ENCODE measurements at regions not wholly inside any gene's neighbourhood (a gene's known extent, or its start where the extent isn't known, plus 50 kb on each side); places are given as distances from the start of the nearest gene placed in this dataset.

DNA sequence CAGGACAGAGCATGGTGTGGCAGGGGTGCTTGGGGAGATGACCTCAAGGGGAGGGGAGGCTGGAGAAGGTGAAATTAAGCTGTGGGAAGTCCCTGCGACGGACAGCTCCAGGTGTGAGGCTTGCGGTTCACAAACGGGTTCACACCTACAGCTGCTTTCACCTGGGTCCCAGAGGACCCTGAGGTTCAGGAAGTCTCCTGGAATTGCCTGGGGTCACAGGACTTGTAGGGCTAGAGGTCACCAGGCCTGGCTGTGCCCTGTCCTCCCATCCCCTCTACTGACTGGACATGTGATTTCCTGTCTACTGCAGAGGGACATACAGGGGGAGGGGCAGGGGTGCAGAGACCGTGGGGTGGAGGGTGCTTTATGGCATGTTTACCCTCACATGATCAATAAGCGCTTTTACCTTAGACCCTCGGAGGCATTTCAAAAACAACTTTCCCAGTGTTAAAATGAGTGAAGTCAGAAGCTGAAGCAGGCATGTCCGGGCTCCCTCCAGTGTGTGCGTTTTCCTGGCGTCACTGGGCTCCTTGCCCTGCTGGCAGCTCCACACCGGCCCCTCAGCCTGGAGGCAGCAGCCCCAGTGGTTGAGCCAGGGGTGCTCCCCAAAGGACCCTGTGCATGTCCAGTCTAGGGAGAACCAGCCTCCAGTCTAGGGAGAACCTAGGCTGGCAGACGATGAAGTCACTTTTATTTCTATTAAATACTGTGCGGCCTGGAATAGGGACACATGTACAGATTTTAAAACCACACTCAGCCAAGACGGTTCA lies 66.6 kb upstream of the IGFBP3 start:
- Mint-ChIP-seq H3K4me1 (peaks cover 3% of the 10 kb centered on the region), H3K27me3 (ENCODE audit: low read depth) (no peaks in the 10 kb centered on the region), H3K27ac (no peak overlapping the region), H3K9me3 (no peaks in the 10 kb centered on the region), H3K4me3 (no peak overlapping the region), H3K36me3 (ENCODE audit: low read depth) (no peaks in the 10 kb centered on the region)
- TF ChIP-seq, protein P1, sequence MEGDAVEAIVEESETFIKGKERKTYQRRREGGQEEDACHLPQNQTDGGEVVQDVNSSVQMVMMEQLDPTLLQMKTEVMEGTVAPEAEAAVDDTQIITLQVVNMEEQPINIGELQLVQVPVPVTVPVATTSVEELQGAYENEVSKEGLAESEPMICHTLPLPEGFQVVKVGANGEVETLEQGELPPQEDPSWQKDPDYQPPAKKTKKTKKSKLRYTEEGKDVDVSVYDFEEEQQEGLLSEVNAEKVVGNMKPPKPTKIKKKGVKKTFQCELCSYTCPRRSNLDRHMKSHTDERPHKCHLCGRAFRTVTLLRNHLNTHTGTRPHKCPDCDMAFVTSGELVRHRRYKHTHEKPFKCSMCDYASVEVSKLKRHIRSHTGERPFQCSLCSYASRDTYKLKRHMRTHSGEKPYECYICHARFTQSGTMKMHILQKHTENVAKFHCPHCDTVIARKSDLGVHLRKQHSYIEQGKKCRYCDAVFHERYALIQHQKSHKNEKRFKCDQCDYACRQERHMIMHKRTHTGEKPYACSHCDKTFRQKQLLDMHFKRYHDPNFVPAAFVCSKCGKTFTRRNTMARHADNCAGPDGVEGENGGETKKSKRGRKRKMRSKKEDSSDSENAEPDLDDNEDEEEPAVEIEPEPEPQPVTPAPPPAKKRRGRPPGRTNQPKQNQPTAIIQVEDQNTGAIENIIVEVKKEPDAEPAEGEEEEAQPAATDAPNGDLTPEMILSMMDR (IDR thresholded peaks at IDR 0.05; ENCODE audit: unreplicated experiment in 3 of 3), result no peak

DNA sequence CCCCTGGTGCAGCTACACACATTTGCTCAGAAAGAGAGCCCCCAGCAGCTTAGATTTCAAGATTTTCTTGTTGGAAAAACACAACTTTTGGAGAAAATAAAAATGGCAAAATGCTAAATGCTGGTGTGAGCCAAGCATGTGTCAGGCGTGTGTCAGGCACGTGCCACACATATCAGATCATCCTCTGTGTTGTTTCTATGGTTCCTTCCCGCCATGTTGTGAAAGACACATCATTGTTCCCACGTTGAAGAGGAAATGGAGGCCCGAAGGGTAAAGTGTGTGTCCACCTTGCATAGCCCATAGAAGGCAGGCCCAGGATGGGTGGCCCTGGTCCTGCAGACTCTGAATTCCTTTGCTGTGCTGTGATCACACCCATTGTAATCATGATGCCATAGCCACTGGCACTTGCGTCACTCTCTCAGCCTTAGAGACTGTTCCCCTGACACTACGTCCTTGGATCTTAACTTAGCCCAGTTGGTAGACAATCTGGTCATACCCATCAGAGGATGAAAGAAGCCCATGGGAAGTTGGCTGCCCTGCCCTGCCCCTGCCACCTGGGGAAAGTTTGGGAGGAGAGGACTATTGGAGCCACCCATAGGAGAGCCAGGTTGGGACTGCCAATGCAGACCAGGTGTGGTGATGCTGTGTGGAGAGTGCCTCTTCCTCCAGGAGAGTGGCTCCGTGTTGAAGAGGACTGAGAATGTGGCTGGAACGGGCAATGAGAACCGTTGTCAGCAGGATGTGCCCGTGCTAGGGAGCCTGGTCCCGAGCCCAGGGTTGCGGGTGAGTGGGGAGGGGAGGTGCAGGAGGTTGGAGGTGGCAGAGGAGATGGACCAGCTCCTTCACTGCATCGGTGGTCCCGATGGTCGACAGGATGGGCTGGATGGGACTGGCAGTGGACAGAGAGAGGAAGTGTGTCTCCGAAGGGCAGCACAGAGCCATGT lies 65.6 kb upstream of the IGFBP3 start:
- H3K4me3 Mint-ChIP-seq, result no peak overlapping the region
- no peak overlapping the region for H3K27ac Mint-ChIP-seq
- no peaks in the 10 kb centered on the region for H3K4me1 Mint-ChIP-seq
- H3K9me3 Mint-ChIP-seq, result peaks cover 3% of the 10 kb centered on the region
- H3K36me3 Mint-ChIP-seq (ENCODE audit: low read depth), result no peaks in the 10 kb centered on the region
- no peaks in the 10 kb centered on the region for H3K27me3 Mint-ChIP-seq (ENCODE audit: low read depth)
- TF ChIP-seq, protein P1 (IDR thresholded peaks at IDR 0.05; ENCODE audit: unreplicated experiment in 3 of 3), result no peak

DNA sequence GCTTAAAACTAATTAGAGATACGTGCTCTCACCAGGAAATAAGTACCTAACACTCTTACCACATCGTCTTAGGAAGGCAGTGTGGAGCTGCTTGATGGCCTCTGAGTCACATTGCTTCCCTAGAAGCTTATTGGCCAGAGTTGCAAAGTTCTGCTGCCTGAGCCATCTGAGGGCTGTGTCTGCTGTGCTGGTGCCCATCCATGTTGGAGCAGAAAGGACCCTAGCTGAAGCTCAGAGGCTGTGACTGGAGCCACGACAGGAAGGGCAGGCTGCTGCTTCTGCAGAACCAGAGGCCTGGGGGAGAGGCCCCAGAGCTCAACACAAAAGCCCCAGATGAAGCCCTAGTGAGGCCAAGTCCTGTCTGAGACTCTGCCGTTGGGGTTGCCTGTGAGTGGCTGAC lies 64.8 kb upstream of the IGFBP3 start:
- Mint-ChIP-seq H3K27ac (no peak overlapping the region), H3K9me3 (peaks cover 3% of the 10 kb centered on the region), H3K4me1 (no peaks in the 10 kb centered on the region), H3K4me3 (no peak overlapping the region), H3K36me3 (ENCODE audit: low read depth) (no peaks in the 10 kb centered on the region), H3K27me3 (ENCODE audit: low read depth) (no peaks in the 10 kb centered on the region)
- TF ChIP-seq, protein P1 (IDR thresholded peaks at IDR 0.05; ENCODE audit: unreplicated experiment in 3 of 3), result no peak

DNA sequence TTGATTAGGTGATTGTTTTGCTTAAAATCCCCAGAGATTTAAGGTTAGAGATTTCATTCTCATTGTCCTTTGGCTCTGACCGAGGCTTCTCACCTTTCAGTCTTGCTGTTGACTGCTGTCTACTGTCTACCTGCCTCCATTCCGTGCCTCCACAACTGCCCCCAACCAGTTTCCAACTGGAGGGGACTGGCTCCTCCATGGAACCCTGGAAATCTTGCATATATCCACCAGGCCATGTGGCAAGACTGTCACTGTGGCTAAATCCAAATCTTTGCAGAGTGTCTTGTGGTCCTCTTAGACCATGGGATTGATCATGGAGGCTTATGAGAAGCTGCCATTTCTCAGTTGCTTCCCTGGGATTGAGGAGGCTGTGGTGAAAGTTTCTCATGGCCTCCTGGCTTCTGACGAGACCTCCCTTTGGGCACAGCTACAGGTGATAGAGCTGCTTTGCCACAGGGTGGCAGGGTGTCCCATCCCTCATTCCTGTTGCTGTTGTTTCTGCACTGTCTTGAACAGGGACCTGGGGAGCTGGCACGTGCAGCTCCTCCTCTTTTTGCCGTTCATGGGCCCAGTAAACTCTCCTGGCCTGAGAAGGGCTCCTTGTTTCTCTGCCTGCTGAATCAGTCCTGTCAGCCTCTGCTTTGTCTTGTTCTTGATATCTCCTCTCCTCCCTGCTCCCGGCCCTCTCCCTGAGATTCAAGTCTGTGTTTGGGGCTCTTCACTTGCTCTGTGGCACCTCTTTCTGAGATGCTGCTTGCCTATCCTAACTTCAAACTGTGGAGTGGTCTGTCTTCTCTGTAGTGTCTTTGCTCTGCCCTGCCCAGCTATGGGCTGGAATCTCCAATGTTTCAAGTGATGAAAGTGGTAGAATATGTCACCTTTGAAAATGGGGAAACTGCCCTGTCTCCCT lies 63.6 kb upstream of the IGFBP3 start:
- Mint-ChIP-seq H3K27ac (no peak overlapping the region), H3K36me3 (ENCODE audit: low read depth) (no peaks in the 10 kb centered on the region), H3K9me3 (peaks cover 3% of the 10 kb centered on the region), H3K27me3 (ENCODE audit: low read depth) (no peaks in the 10 kb centered on the region), H3K4me3 (no peak overlapping the region), H3K4me1 (no peaks in the 10 kb centered on the region)
- TF ChIP-seq, protein P1 (IDR thresholded peaks at IDR 0.05; ENCODE audit: unreplicated experiment in 3 of 3), result no peak

DNA sequence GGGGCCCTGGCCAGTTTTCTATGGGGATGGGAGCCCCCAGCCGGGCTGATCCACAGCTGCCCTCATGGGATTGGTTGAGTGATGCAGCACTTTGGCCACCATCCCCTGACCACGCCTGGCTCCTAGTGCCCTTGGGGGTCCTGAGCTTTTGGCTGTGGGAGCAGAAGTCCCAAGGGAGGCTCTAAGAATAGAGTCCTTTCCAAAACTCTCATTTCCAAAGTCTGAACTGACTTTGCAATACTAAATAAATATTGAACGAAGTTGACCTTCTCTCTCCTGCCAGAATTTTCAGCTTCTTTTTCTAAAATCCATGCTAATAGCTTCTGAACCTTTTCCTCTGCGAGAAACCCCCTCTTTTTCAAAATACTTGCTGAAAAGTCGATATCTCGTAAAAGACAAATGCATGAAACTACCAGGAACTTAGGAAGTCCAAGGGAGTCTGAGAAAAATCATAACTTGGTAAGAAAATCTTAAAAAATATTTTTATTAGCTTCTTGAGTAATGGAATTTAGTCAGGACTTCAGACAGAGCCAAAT lies 62.7 kb upstream of the IGFBP3 start:
- H3K4me3 Mint-ChIP-seq, result no peak overlapping the region
- H3K4me1 Mint-ChIP-seq, result peaks cover under 1% of the 10 kb centered on the region
- peaks cover 3% of the 10 kb centered on the region for H3K9me3 Mint-ChIP-seq
- TF ChIP-seq, protein P1 (IDR thresholded peaks at IDR 0.05; ENCODE audit: unreplicated experiment in 3 of 3), result no peak
- H3K36me3 Mint-ChIP-seq (ENCODE audit: low read depth), result no peaks in the 10 kb centered on the region
- peaks cover 5% of the 10 kb centered on the region for H3K27me3 Mint-ChIP-seq (ENCODE audit: low read depth)
- no peak overlapping the region for H3K27ac Mint-ChIP-seq

All from nephron (organoid).